Ovary (tissue), 7 donors: ENCODE measurements at regions not wholly inside any gene's neighbourhood (a gene's known extent, or its start where the extent isn't known, plus 50 kb on each side); places are given as distances from the start of the nearest gene placed in this dataset.

Experiments used
- DNase-seq, 5 donors: peaks; one replicate each; pipeline ENCODE4 v3.0.0-alpha.2; 2019 to 2020
- H3K27ac ChIP-seq, 2 donors: fragments of 200-600 bp; one replicate each; pipeline versions ENCODE4 v1.5.1 to v1.8.0; 2019 to 2022
- H3K27me3 ChIP-seq: fragments of 200-600 bp; one replicate; pipeline ENCODE4 v1.8.0; 2022
- H3K36me3 ChIP-seq: fragments of 200-600 bp; sonication (generic); one replicate; pipeline ENCODE4 v1.5.1; 2019
- H3K4me1 ChIP-seq: one replicate; pipeline ENCODE4 v1.8.1; 2013; ENCODE audit warnings: mild to moderate bottlenecking, moderate library complexity; ENCODE audit not compliant: insufficient read depth
- H3K4me3 ChIP-seq: fragments of 200-600 bp; sonication (generic); one replicate; pipeline ENCODE4 v1.5.1; 2017
- H3K9me3 ChIP-seq, 2 donors: fragments of 200-600 bp in 1 of 2; sonication (generic) in 1 of 2; one replicate each; pipeline versions ENCODE4 v1.5.1 to v1.8.1; 2013 to 2019; ENCODE audit warnings: mild to moderate bottlenecking in 1 of 2, moderate library complexity in 1 of 2
- EP300 ChIP-seq: sonication (generic); formaldehyde crosslinking; IDR thresholded peaks from one replicate; pipeline ENCODE4 v1.6.1; 2017; ENCODE audit warnings: antibody characterized with exemption
- POLR2A ChIP-seq: fragments of 450-650 bp; IDR thresholded peaks from one replicate; pipeline ENCODE4 v1.6.1; 2017; ENCODE audit warnings: antibody characterized with exemption, mild to moderate bottlenecking, moderate library complexity
- WGBS, 3 donors: extraction: QIAGEN DNeasy Blood & Tissue Kit in 1 of 3; methylation state at CpG; one replicate each; pipeline versions ENCODE4 v1.1.5 to v1.1.7; 2013 to 2017; 5-methylcytosine and 5-hydroxymethylcytosine counted together
- intact Hi-C, 4 donors: fragments of 100-400 bp; cut with DNase I; formaldehyde crosslinking; loops; one replicate each; pipeline versions ENCODE4 v1.11.0 to v1.15.1; 2022 to 2023
- TF ChIP-seq, protein P1 (sequence below), 3 donors: fragments of 450-650 bp in 2 of 3; fragments of 200-600 bp in 1 of 3; IDR thresholded peaks; one replicate each; pipeline versions ENCODE4 v1.5.1 to v1.8.0; 2016 to 2022; ENCODE audit warnings: antibody characterized with exemption in 3 of 3, mild to moderate bottlenecking in 1 of 3
- donor health status: DM: no; HTN: no; CAD: no; lungs with moderate emphysema.
- donor health status: DM: no; HTN: no; CAD: no.
- donor health status: Bipolar disorder and iron deficiency.
- donor health status: DM: no; HTN: no; CAD: no.
- donor health status: DM: yes; HTN: yes; CAD: no.

- H3K4me1 ChIP-seq = no peaks in the 10 kb centered on the region
- no peak overlapping the region for H3K4me3 ChIP-seq
- H3K9me3 ChIP-seq = no peaks in the 10 kb centered on the region
- no peak overlapping the region for H3K27ac ChIP-seq
- intact Hi-C loops = no loop called here
- no peak for DNase-seq
- no peaks in the 10 kb centered on the region for H3K36me3 ChIP-seq
- 95 to 96% (median 96%) methylated on average over 3 of the region's 3 CpGs for WGBS, 3 donors
- H3K27me3 ChIP-seq = no peaks in the 10 kb centered on the region
- TF ChIP-seq, protein P1, sequence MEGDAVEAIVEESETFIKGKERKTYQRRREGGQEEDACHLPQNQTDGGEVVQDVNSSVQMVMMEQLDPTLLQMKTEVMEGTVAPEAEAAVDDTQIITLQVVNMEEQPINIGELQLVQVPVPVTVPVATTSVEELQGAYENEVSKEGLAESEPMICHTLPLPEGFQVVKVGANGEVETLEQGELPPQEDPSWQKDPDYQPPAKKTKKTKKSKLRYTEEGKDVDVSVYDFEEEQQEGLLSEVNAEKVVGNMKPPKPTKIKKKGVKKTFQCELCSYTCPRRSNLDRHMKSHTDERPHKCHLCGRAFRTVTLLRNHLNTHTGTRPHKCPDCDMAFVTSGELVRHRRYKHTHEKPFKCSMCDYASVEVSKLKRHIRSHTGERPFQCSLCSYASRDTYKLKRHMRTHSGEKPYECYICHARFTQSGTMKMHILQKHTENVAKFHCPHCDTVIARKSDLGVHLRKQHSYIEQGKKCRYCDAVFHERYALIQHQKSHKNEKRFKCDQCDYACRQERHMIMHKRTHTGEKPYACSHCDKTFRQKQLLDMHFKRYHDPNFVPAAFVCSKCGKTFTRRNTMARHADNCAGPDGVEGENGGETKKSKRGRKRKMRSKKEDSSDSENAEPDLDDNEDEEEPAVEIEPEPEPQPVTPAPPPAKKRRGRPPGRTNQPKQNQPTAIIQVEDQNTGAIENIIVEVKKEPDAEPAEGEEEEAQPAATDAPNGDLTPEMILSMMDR (IDR thresholded peaks at IDR 0.05) = no peak
- no peak for TF ChIP-seq EP300
Measured at GRCh38 chr2:67338601-67339233, 58.4 kb upstream of the ETAA1 start.

DNA sequence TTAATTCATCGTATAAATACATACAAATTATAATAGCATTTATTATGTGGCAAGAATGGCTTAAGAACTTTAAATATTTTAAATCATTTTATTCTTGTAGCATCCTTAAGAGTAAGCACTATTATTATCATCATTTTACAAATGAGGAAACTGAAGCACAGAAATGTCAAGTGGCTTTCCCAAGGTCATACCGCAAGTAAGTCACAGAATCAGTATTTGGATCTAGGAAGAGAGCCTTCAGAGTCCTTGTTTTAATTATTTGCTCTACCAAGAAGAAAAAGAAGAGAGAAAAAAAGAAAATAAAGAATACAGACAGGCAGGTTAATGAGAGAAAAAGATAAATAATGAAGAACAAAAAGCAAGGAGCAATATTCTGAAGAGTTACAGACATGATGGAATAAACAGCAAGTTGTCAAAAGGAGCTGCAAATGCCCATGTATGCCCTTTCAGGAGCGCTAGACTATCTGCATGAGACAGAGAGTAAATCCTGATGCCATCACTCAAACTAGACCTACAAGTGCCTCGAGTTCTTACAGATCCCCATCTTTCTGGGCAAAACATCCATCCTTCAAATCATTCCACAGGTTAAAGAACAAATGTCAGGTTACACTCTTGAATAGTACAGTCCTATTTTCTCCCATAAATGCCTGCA is 57.8 kb upstream of the ETAA1 start:
- Histone ChIP-seq H3K9me3 (no peaks in the 10 kb centered on the region), H3K27me3 (no peaks in the 10 kb centered on the region), H3K27ac (no peak overlapping the region), H3K4me3 (no peak overlapping the region), H3K36me3 (no peaks in the 10 kb centered on the region), H3K4me1 (no peaks in the 10 kb centered on the region)
- intact Hi-C loops = no loop called here
- no peak for DNase-seq
- TF ChIP-seq EP300 = no peak
- TF ChIP-seq, protein P1 (IDR thresholded peaks at IDR 0.05) = no peak
- TF ChIP-seq POLR2A = no peak
- WGBS, 3 donors = 77 to 85% (median 78%) methylated on average over 4 of the region's 4 CpGs

GRCh38 chr2:67340133-67341011 is 56.8 kb upstream of the ETAA1 start:
- WGBS, 3 donors = 67 to 76% (median 73%) methylated on average over 7 of the region's 7 CpGs
- H3K27me3 ChIP-seq = no peaks in the 10 kb centered on the region
- intact Hi-C loops = no loop called here
- DNase-seq = no peak
- H3K4me3 ChIP-seq = no peak overlapping the region
- H3K9me3 ChIP-seq = no peaks in the 10 kb centered on the region
- TF ChIP-seq, protein P1 (IDR thresholded peaks at IDR 0.05) = no peak
- TF ChIP-seq EP300 (no peak), POLR2A (no peak)
- H3K36me3 ChIP-seq = no peaks in the 10 kb centered on the region
- no peaks in the 10 kb centered on the region for H3K4me1 ChIP-seq
- no peak overlapping the region for H3K27ac ChIP-seq

- WGBS, 3 donors = 87 to 98% (median 93%) methylated on average over 1 of the region's 1 CpG
Measured at GRCh38 chr2:67341012-67341318, 56.2 kb upstream of the ETAA1 start.

More at GRCh38 chr2:67341012-67341318, 56.2 kb upstream of the ETAA1 start:
- no peak for DNase-seq
- Histone ChIP-seq H3K9me3 (no peaks in the 10 kb centered on the region), H3K27me3 (no peaks in the 10 kb centered on the region), H3K4me1 (no peaks in the 10 kb centered on the region), H3K4me3 (no peak overlapping the region), H3K36me3 (no peaks in the 10 kb centered on the region), H3K27ac (no peak overlapping the region)
- intact Hi-C loops = no loop called here
- TF ChIP-seq EP300 = no peak
- no peak for TF ChIP-seq POLR2A
- TF ChIP-seq, protein P1 (IDR thresholded peaks at IDR 0.05) = no peak
